SK-N-SH (cell line): ENCODE measurements at regions not wholly inside any gene's neighbourhood (a gene's known extent, or its start where the extent isn't known, plus 50 kb on each side); places are given as distances from the start of the nearest gene placed in this dataset.
A peak's percentile ranks its signal among the peaks of the same experiment; 100 is the strongest.

Source experiments
- CTCF ChIA-PET: fragments of 300-600, 350-600 bp; formaldehyde crosslinking; extraction: SDS; loops from one replicate; lab custom pipeline; 2021; lab: Yijun Ruan, JAX
- POLR2A ChIA-PET: fragments of 350-600 bp; sonication (Branson Sonifier 250); formaldehyde crosslinking; extraction: SDS; loops from one replicate; lab custom pipeline; 2020; ENCODE audit warnings: antibody characterized with exemption, inconsistent platforms; lab: Yijun Ruan, JAX
- DNase-seq: peaks from one replicate; pipeline ENCODE4 v3.0.0; 2012
- H2AFZ ChIP-seq: fragments of 200-600 bp; sonication (generic); 2 replicates; pipeline ENCODE4 v1.8.1; 2016; ENCODE audit warnings: antibody characterized with exemption, mild to moderate bottlenecking, low read depth
- H3F3A ChIP-seq: fragments of 200-600 bp; sonication (generic); replicated peaks from 2 replicates; pipeline ENCODE3; 2016; ENCODE audit warnings: antibody characterized with exemption, mild to moderate bottlenecking; ENCODE audit not compliant: insufficient read depth
- H3K27ac ChIP-seq, 2 experiments: fragments of 200-500 bp in 1 of 2; fragments of 200-600 bp in 1 of 2; sonication (Bioruptor generic) in 1 of 2; sonication (generic), shearing (Covaris generic) in 1 of 2; 2 replicates each; pipeline versions ENCODE4 v1.5.1 to v1.6.1; 2014 to 2016; ENCODE audit warnings: low read depth in 2 of 2, inconsistent platforms in 1 of 2, low read length in 1 of 2, mild to moderate bottlenecking in 1 of 2, mixed read lengths in 1 of 2
- H3K27me3 ChIP-seq: fragments of 200-600 bp; sonication (generic), shearing (Covaris generic); 2 replicates; pipeline ENCODE4 v1.6.1; 2016; ENCODE audit warnings: mixed run types; ENCODE audit not compliant: insufficient read depth
- H3K36me3 ChIP-seq, 2 experiments: fragments of 200-500 bp in 1 of 2; fragments of 200-600 bp in 1 of 2; sonication (Bioruptor generic) in 1 of 2; sonication (generic) in 1 of 2; replicated peaks in 1 of 2; 2 replicates each; pipeline versions ENCODE3 to v1.5.1; 2014 to 2016; ENCODE audit warnings: low read length in 1 of 2, mild to moderate bottlenecking in 1 of 2; ENCODE audit not compliant: insufficient read depth in 2 of 2, control insufficient read depth in 1 of 2
- H3K4me1 ChIP-seq, 2 experiments: fragments of 200-500 bp in 1 of 2; fragments of 200-600 bp in 1 of 2; sonication (Bioruptor generic) in 1 of 2; sonication (generic), shearing (Covaris generic) in 1 of 2; 2 replicates each; pipeline versions ENCODE4 v1.5.1 to v1.6.1; 2014 to 2016; ENCODE audit warnings: low read depth in 1 of 2, low read length in 1 of 2, mixed run types in 1 of 2; ENCODE audit not compliant: insufficient read depth in 2 of 2, control insufficient read depth in 1 of 2
- H3K4me2 ChIP-seq: fragments of 200-600 bp; sonication (generic), shearing (Covaris generic); 2 replicates; pipeline ENCODE4 v1.6.1; 2017; ENCODE audit warnings: mixed run types
- H3K4me3 ChIP-seq, 2 experiments: fragments of 200-500 bp in 1 of 2; fragments of 200-600 bp in 1 of 2; sonication (Bioruptor generic) in 1 of 2; sonication (generic), shearing (Covaris generic) in 1 of 2; 2 replicates each; pipeline versions ENCODE4 v1.5.1 to v1.8.1; 2014 to 2016; ENCODE audit warnings: low read depth in 2 of 2, inconsistent platforms in 1 of 2, low read length in 1 of 2, mild to moderate bottlenecking in 1 of 2, mixed read lengths in 1 of 2, moderate library complexity in 1 of 2
- H3K79me2 ChIP-seq: fragments of 200-600 bp; sonication (generic); 2 replicates; pipeline ENCODE4 v1.8.1; 2017; ENCODE audit warnings: mild to moderate bottlenecking; ENCODE audit not compliant: insufficient read depth
- H3K9ac ChIP-seq: fragments of 200-600 bp; sonication (generic); 2 replicates; pipeline ENCODE4 v1.6.1; 2017; ENCODE audit warnings: mixed run types
- H3K9me2 ChIP-seq: fragments of 200-600 bp; sonication (generic); 2 replicates; pipeline ENCODE4 v1.6.1; 2017; ENCODE audit warnings: mixed run types
- H3K9me3 ChIP-seq: fragments of 200-600 bp; sonication (generic); 2 replicates; pipeline ENCODE4 v1.6.1; 2017; ENCODE audit warnings: mixed run types, mild to moderate bottlenecking, moderate library complexity
- H4K20me1 ChIP-seq: fragments of 200-600 bp; sonication (generic); 2 replicates; pipeline ENCODE4 v1.6.1; 2017; ENCODE audit warnings: mild to moderate bottlenecking, mixed run types; ENCODE audit not compliant: insufficient read depth
- CTCF ChIP-seq: fragments of 200-600 bp; sonication (generic); IDR thresholded peaks from 2 replicates; pipeline ENCODE4 v1.6.1; 2017; ENCODE audit warnings: antibody characterized with exemption, mild to moderate bottlenecking, moderate library complexity
- ELF1 ChIP-seq: IDR thresholded peaks from 2 replicates; pipeline ENCODE4 v1.4.0; 2012
- EZH2phosphoT487 ChIP-seq: fragments of 200-600 bp; sonication (generic); IDR thresholded peaks from 2 replicates; pipeline ENCODE4 v1.6.1; 2017; ENCODE audit warnings: low read depth, mixed run types, mild to moderate bottlenecking, antibody characterized with exemption, moderate library complexity, borderline replicate concordance
- FOXM1 ChIP-seq: IDR thresholded peaks from 2 replicates; pipeline ENCODE4 v1.4.0; 2012; ENCODE audit warnings: low read depth, mild to moderate bottlenecking
- GABPA ChIP-seq: IDR thresholded peaks from 2 replicates; pipeline ENCODE4 v1.4.0; 2012; ENCODE audit warnings: low read depth, mild to moderate bottlenecking
- GATA2 ChIP-seq: sonication (generic); formaldehyde crosslinking; IDR thresholded peaks from 2 replicates; pipeline ENCODE4 v1.5.0; 2020; ENCODE audit warnings: mild to moderate bottlenecking, missing genetic modification reagents
- JUND ChIP-seq: IDR thresholded peaks from 2 replicates; pipeline ENCODE4 v1.4.0; 2012
- MAX ChIP-seq: IDR thresholded peaks from 2 replicates; pipeline ENCODE4 v1.4.0; 2012; ENCODE audit warnings: low read depth
- NFIC ChIP-seq: IDR thresholded peaks from 2 replicates; pipeline ENCODE4 v1.4.0; 2012; ENCODE audit warnings: borderline replicate concordance
- POLR2AphosphoS5 ChIP-seq: IDR thresholded peaks from 2 replicates; pipeline ENCODE4 v1.6.1; 2012; ENCODE audit warnings: low read depth, low read length
- RFX5 ChIP-seq: IDR thresholded peaks from 2 replicates; pipeline ENCODE4 v1.6.1; 2012; ENCODE audit warnings: mild to moderate bottlenecking, improper control_type of control experiment, low read length
- TAF1 ChIP-seq: IDR thresholded peaks from 2 replicates; pipeline ENCODE4 v1.6.1; 2012; ENCODE audit warnings: low read depth, mild to moderate bottlenecking, low read length, moderate library complexity, borderline replicate concordance
- TCF12 ChIP-seq: IDR thresholded peaks from 2 replicates; pipeline ENCODE4 v1.4.0; 2012
- TEAD4 ChIP-seq: IDR thresholded peaks from 2 replicates; pipeline ENCODE4 v1.4.0; 2012; ENCODE audit warnings: mild to moderate bottlenecking, borderline replicate concordance; ENCODE audit not compliant: insufficient read depth
- USF2 ChIP-seq: fragments of 150-350 bp; IDR thresholded peaks from 2 replicates; pipeline ENCODE4 v1.6.1; 2017; ENCODE audit warnings: antibody characterized with exemption, low read length, low read depth, borderline replicate concordance
- WGBS: methylation state at CpG from one replicate; pipeline ENCODE4 v1.1.6; 2017; ENCODE audit warnings: low lambda C conversion rate; 5-methylcytosine and 5-hydroxymethylcytosine counted together

GRCh38 chr9:18190671-18191374 lies 283.1 kb upstream of the ADAMTSL1 start:
- Histone ChIP-seq H3K9ac (no peak overlapping the region), H3K9me2 (no peaks in the 10 kb centered on the region; the same call in 1 of the 2 replicates), H3F3A (no peaks in the 10 kb centered on the region), H3K9me3 (no peaks in the 10 kb centered on the region), H3K36me3 (no peaks in the 10 kb centered on the region), H3K4me3 (no peak overlapping the region), H3K79me2 (no peaks in the 10 kb centered on the region), H3K27ac (no peak overlapping the region), H4K20me1 (no peaks in the 10 kb centered on the region), H2AFZ (no peak overlapping the region), H3K4me1 (no peaks in the 10 kb centered on the region), H3K27me3 (no peaks in the 10 kb centered on the region; the same call in 1 of the 2 replicates), H3K4me2 (no peak overlapping the region)
- DNase-seq, result no peak
- ChIA-PET CTCF (interaction anchor here (1.4 kb wide), 1 partner anchor 838 kb away, joined by 4 read pairs; no protein-coding TSS in a partner anchor), POLR2A (no interaction called here)
- TF ChIP-seq MAX (no peak), TCF12 (no peak), RFX5 (no peak), ELF1 (no peak), EZH2phosphoT487 (no peak), NFIC (no peak), JUND (no peak), CTCF (peak; percentile 30; the same call in 1 of the 2 replicates)
- 8% methylated on average over 4 of the region's 4 CpGs for WGBS

- no peaks in the 10 kb centered on the region for H4K20me1 ChIP-seq
- H3K4me3 ChIP-seq, result no peak overlapping the region
- no peaks in the 10 kb centered on the region for H3K9me3 ChIP-seq
- no peaks in the 10 kb centered on the region for H3F3A ChIP-seq
- no peak overlapping the region for H3K27ac ChIP-seq
- no peak overlapping the region for H2AFZ ChIP-seq
- DNase-seq, result no peak
- H3K9ac ChIP-seq, result no peak overlapping the region
- POLR2A ChIA-PET, result no interaction called here
- no peaks in the 10 kb centered on the region; the same call in 1 of the 2 replicates for H3K9me2 ChIP-seq
- peaks cover 8% of the 10 kb centered on the region for H3K27me3 ChIP-seq
- TF ChIP-seq USF2 (no peak), GATA2 (CRISPR knock-in tag) (no peak), JUND (no peak), FOXM1 (no peak), NFIC (no peak), TEAD4 (no peak), GABPA (no peak), MAX (no peak), POLR2AphosphoS5 (no peak), TAF1 (no peak)
- H3K79me2 ChIP-seq, result no peaks in the 10 kb centered on the region
- no peak overlapping the region for H3K4me2 ChIP-seq
- WGBS, result 0% methylated on average over 3 of the region's 3 CpGs
- no peaks in the 10 kb centered on the region for H3K36me3 ChIP-seq
- no peaks in the 10 kb centered on the region for H3K4me1 ChIP-seq
- CTCF ChIA-PET, result no interaction called here
Observed at GRCh38 chr9:18194316-18194715, 279.6 kb upstream of the ADAMTSL1 start.
